Adipocyte (in vitro differentiated cells): ENCODE measurements at regions not wholly inside any gene's neighbourhood (a gene's known extent, or its start where the extent isn't known, plus 50 kb on each side); places are given as distances from the start of the nearest gene placed in this dataset.
"Not testable (repeated sequence)": the region's sequence is repeated elsewhere in the genome, so short reads cannot be mapped to it uniquely, and the experiment has no call there.

Experiments used
- DNase-seq: peaks from one replicate; pipeline ENCODE4 v3.0.0-alpha.2; 2015; ENCODE audit warnings: low read depth
- H3K27me3 ChIP-seq: replicated peaks from 2 replicates; pipeline ENCODE4 v1.7.0; 2013; ENCODE audit warnings: mild to moderate bottlenecking, low read length, moderate library complexity; ENCODE audit not compliant: control insufficient read depth, insufficient read depth
- H3K36me3 ChIP-seq: 2 replicates; pipeline ENCODE4 v1.7.0; 2013; ENCODE audit warnings: low read length, mild to moderate bottlenecking, moderate library complexity; ENCODE audit not compliant: control insufficient read depth, insufficient read depth, severe bottlenecking
- H3K4me1 ChIP-seq: 2 replicates; pipeline ENCODE4 v1.7.0; 2013; ENCODE audit warnings: mild to moderate bottlenecking, low read length, moderate library complexity; ENCODE audit not compliant: control insufficient read depth, insufficient read depth
- H3K4me3 ChIP-seq: 2 replicates; pipeline ENCODE4 v1.7.0; 2013; ENCODE audit warnings: mild to moderate bottlenecking, low read length, moderate library complexity
- H3K9ac ChIP-seq: 2 replicates; pipeline ENCODE4 v1.7.0; 2013; ENCODE audit warnings: mild to moderate bottlenecking, low read length, moderate library complexity
- H3K9me3 ChIP-seq: 2 replicates; pipeline ENCODE4 v1.7.0; 2013; ENCODE audit warnings: mild to moderate bottlenecking, low read length, moderate library complexity; ENCODE audit not compliant: control insufficient read depth

DNA sequence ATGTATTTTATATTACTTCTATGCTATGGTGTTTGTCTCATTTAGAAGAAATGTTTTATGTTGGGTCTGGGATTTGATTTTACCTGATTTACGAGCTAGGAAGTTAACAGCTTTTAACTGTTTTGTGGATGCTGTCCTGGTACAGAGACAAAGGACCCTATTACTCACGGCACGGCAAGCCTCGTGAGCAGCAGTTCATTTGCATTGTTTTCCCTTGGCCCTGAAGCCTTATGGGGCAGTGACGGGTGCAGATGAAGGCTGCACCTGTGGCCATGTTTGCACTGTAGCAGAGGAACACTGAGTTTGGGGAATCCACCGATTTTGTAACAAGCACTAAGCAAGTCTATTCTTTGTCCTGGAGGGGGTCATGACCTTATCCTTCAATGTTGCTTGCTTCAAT is 291.9 kb upstream of the SPATA31A3 start:
- H3K4me3 ChIP-seq, H3K27me3 ChIP-seq, H3K4me1 ChIP-seq, H3K36me3 ChIP-seq, H3K9ac ChIP-seq, DNase-seq, H3K9me3 ChIP-seq: not testable (repeated sequence)

DNA sequence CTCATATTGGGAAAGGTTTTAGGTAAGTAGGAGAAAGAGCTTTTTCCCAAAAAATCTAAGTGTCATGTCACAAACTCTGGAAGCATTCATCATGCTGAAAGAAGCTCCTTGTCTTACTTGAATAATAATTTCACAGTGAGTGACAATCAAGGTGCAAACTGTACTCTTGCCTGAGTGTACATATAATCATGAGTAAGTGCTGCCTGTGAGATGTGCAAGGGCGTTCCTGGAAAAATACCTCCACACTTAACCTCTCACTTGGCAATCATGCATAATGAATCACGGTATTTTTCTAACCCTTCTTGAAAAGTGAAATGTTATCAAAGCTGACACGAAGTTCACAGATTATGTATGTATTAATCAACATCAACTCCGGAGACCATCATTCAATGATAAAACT is 289.2 kb upstream of the SPATA31A3 start:
- H3K9me3 ChIP-seq, H3K4me3 ChIP-seq, H3K27me3 ChIP-seq, H3K4me1 ChIP-seq, DNase-seq, H3K36me3 ChIP-seq, H3K9ac ChIP-seq: not testable (repeated sequence)

DNA sequence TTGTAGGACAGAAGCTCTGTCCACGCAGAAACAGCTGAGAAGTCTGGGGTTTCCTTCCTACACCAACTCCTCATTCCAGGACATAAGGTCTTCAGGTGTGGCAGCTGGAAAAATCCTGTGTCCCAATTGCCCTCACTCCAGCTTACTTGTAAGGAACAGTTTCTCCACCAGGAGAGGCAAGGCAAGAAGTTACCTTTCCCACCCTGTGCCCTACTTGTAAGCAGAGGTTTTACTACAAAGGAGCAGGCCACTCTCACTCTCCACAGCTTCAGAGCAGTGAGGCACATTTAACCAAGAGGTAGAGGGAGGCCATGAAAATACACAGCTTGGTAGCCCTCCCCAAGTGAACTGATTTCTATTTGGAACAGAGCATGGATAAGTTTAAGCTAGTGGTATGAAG is 277.3 kb upstream of the SPATA31A3 start:
- not testable (repeated sequence) for H3K9me3 ChIP-seq, H3K36me3 ChIP-seq, H3K27me3 ChIP-seq, H3K4me1 ChIP-seq, DNase-seq, H3K4me3 ChIP-seq, H3K9ac ChIP-seq

DNA sequence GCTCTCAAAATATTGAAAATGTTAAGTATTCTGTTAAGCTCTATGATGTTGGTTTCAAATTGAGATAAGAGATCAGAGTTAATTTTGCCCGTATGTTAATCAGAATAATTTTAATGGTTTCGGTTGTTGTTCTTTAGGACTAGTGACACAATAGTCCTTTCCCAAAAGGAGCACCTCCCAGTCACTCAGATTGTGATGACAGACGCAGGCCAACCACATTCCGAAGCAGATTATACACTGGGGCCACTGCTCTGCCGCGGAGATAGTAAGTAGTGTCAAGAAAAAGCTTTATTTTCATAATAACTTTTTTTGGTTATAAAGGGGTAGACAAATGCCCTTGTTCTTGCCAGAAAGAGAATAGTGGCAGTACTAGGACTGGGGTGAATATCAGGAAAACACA is 265.5 kb upstream of the SPATA31A3 start:
- H3K27me3 ChIP-seq, H3K4me3 ChIP-seq, H3K36me3 ChIP-seq, H3K9ac ChIP-seq, DNase-seq, H3K9me3 ChIP-seq, H3K4me1 ChIP-seq: not testable (repeated sequence)

DNA sequence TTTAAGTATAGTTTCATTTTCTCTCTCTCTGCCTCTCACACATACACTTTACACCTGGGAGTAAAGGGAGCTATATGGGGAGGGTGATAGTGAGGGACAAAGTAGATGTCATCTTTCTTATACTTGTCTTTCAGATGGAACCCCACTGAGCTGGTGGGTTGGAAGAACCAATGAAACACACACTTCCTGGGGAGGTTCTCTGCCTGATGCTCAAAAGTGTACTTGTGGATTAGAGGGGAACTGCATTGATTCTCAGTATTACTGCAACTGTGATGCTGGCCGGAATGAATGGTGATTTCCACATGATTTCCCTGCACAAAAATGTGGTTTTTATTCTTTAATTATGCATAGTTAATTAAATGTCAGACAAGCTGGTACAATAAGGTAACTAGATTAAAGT is 256.6 kb upstream of the SPATA31A3 start:
- not testable (repeated sequence) for H3K9me3 ChIP-seq, H3K4me1 ChIP-seq, DNase-seq, H3K36me3 ChIP-seq, H3K4me3 ChIP-seq, H3K27me3 ChIP-seq, H3K9ac ChIP-seq

- not testable (repeated sequence) for H3K36me3 ChIP-seq, H3K9me3 ChIP-seq, DNase-seq, H3K27me3 ChIP-seq, H3K4me1 ChIP-seq, H3K4me3 ChIP-seq, H3K9ac ChIP-seq
These were observed 219.7 kb upstream of the SPATA31A3 start for GRCh38 chr9:67212073-67212472.

DNA sequence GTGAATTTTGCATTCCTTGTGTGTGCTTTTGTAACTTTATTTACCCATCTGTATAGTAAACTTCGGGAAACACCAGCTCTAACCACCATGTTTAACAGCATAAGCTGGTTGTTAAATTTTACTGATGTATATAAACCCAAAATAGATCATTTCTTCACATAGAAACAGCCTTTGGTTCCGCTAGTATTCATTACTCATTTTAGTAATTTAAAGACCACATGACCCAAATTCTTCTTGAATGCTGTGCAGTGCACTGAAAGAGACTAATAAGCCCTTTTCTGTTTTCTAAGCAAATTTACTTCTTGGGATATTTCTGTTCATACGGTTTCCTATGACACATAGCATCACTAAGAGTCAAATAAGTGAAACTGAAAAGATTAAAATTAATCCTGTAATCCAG is 218.5 kb upstream of the SPATA31A3 start:
- H3K9ac ChIP-seq, H3K36me3 ChIP-seq, H3K27me3 ChIP-seq, DNase-seq, H3K4me1 ChIP-seq, H3K4me3 ChIP-seq, H3K9me3 ChIP-seq: not testable (repeated sequence)

GRCh38 chr9:67208831-67209437 is 216.6 kb upstream of the SPATA31A3 start:
- H3K9me3 ChIP-seq, H3K27me3 ChIP-seq, H3K4me3 ChIP-seq, H3K4me1 ChIP-seq, H3K9ac ChIP-seq, H3K36me3 ChIP-seq, DNase-seq: not testable (repeated sequence)

GRCh38 chr9:67196135-67196534 is 203.8 kb upstream of the SPATA31A3 start:
- not testable (repeated sequence) for H3K9ac ChIP-seq, H3K4me3 ChIP-seq, H3K4me1 ChIP-seq, H3K9me3 ChIP-seq, H3K27me3 ChIP-seq, H3K36me3 ChIP-seq, DNase-seq

DNA sequence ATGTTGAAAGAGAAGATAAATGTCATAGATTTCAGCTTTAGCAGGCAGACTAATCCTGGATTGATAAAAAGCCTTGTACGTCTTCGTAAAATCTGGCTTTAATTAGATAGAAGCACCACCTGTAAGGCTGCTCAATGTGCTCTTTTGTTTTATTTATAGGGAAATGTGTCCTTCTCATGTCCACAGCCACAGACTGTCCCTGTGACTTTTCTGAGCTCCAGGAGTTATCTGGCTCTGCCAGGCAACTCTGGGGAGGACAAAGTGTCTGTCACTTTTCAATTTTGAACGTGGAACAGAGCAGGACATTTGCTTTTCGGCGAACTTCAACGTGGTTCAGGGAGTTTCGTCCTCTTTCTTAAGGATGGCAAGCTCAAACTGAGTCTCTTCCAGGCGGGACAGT is 203.0 kb upstream of the SPATA31A3 start:
- H3K9ac ChIP-seq, H3K4me3 ChIP-seq, H3K36me3 ChIP-seq, DNase-seq, H3K4me1 ChIP-seq, H3K27me3 ChIP-seq, H3K9me3 ChIP-seq: not testable (repeated sequence)

- not testable (repeated sequence) for H3K4me3 ChIP-seq, DNase-seq, H3K4me1 ChIP-seq, H3K27me3 ChIP-seq, H3K36me3 ChIP-seq, H3K9ac ChIP-seq, H3K9me3 ChIP-seq
These were observed 186.8 kb upstream of the SPATA31A3 start for GRCh38 chr9:67179185-67179584.

DNA sequence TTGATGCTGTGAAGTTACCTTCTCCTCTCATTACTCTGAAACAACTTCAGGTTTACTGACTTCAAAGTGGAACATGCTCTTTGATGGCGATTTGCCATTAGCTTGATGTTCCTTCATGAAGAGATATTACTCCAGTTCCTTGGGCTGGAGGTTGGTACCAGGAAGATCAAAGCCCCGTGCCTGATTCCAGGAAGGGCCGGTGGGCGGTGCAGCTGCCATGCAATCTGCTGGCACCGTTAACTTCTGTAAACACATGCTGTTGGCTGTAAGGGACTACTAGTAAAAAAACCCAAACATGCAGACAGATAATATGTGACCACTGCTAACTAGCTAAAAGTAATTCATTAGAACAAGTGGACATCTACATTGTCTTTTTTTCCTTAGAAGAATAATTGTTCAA is 182.8 kb upstream of the SPATA31A3 start:
- not testable (repeated sequence) for H3K4me1 ChIP-seq, H3K9me3 ChIP-seq, H3K36me3 ChIP-seq, DNase-seq, H3K27me3 ChIP-seq, H3K4me3 ChIP-seq, H3K9ac ChIP-seq
